Gastrocnemius medialis (tissue), 4 donors: ENCODE measurements at regions not wholly inside any gene's neighbourhood (a gene's known extent, or its start where the extent isn't known, plus 50 kb on each side); places are given as distances from the start of the nearest gene placed in this dataset.

Source experiments
- CTCF ChIP-seq, 5 experiments: fragments of 450-650 bp in 3 of 5; fragments of 200-600 bp in 2 of 5; sonication (generic) in 2 of 5; IDR thresholded peaks in 4 of 5; conservative IDR thresholded peaks in 1 of 5; 1 replicate in 4 of 5; 2 replicates in 1 of 5; pipeline ENCODE4 v1.5.1; 2016 to 2019; ENCODE audit warnings: antibody characterized with exemption in 5 of 5, mild to moderate bottlenecking in 3 of 5, moderate library complexity in 3 of 5
- POLR2A ChIP-seq, 2 donors: fragments of 450-650 bp; IDR thresholded peaks; one replicate each; pipeline ENCODE4 v1.6.1; 2017; ENCODE audit warnings: antibody characterized with exemption in 2 of 2, mild to moderate bottlenecking in 2 of 2, moderate library complexity in 2 of 2

GRCh38 chr20:55439070-55439469, 566.2 kb downstream of the CBLN4 start:
- TF ChIP-seq CTCF (IDR thresholded peaks at IDR 0.05 in 4 of 5, conservative IDR thresholded peaks at IDR 0.05 in 1 of 5) (no peak), POLR2A (IDR thresholded peaks at IDR 0.05) (no peak)
